ENCODE measurements at regions not wholly inside any gene's neighbourhood (a gene's known extent, or its start where the extent isn't known, plus 50 kb on each side); places are given as distances from the start of the nearest gene placed in this dataset.

- TF ChIP-seq SAP30 (IDR thresholded peaks at IDR 0.05; ENCODE audit: insufficient read depth, insufficient replicate concordance, low read length), result no peak
These were observed 158.5 kb downstream of the DHX15 start (continued) for GRCh38 chr4:24425863-24426262.
